NT2/D1 (cell line): ENCODE measurements at regions not wholly inside any gene's neighbourhood (a gene's known extent, or its start where the extent isn't known, plus 50 kb on each side); places are given as distances from the start of the nearest gene placed in this dataset.

Experiments
- SUZ12 ChIP-seq: IDR thresholded peaks from 2 replicates; pipeline ENCODE4 v1.6.1; 2011; ENCODE audit not compliant: insufficient read length, insufficient read depth; ENCODE audit errors: extremely low read depth
- ZNF274 ChIP-seq: IDR thresholded peaks from 2 replicates; pipeline ENCODE4 v1.6.1; 2011; ENCODE audit warnings: mild to moderate bottlenecking, low read depth, low read length

DNA sequence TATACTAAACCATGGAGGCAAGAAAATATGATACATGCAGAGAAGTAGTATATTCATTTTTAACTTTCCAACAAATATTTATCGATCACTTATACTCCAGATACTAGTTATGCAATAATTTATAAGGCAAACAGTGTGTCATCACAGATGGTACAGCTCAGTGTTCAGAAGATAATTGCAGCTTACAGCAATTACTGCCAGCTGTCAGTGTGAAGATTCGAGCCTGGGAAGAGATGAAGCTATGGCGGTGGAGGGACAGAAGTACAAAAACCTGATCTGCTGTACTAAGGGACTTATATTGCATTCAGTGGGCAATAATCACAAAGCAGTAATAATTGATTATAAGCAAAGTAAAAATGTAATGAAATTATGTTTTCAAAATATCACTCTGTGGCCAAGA is 170.6 kb upstream of the EPHA3 start:
- TF ChIP-seq SUZ12 (no peak), ZNF274 (no peak)
